ENCODE measurements at regions not wholly inside any gene's neighbourhood (a gene's known extent, or its start where the extent isn't known, plus 50 kb on each side); places are given as distances from the start of the nearest gene placed in this dataset.

- DNase-seq, result no peak
- H3K4me3 ChIP-seq, result no peak overlapping the region
- 70 to 73% methylated on average over 2 of the region's 2 CpGs for WGBS, 2 donors
- no peaks in the 10 kb centered on the region for H3K4me1 ChIP-seq
- H3K9me3 ChIP-seq, result no peaks in the 10 kb centered on the region
- no peaks in the 10 kb centered on the region for H3K36me3 ChIP-seq
- H3K27me3 ChIP-seq, result no peaks in the 10 kb centered on the region
- no peak for ATAC-seq (ENCODE audit: low FRiP score in 2 of 2)
- no peak for TF ChIP-seq POLR2A (IDR thresholded peaks at IDR 0.05)
- no peak for TF ChIP-seq EP300 (IDR thresholded peaks at IDR 0.05)
- TF ChIP-seq POLR2AphosphoS5 (IDR thresholded peaks at IDR 0.05), result no peak
- TF ChIP-seq CTCF (IDR thresholded peaks at IDR 0.05), result no peak
- no peak overlapping the region for H3K27ac ChIP-seq
Observed at GRCh38 chr9:86771420-86771819, 175.9 kb downstream of the GAS1 start.

GRCh38 chr9:86768709-86769108 is 178.6 kb downstream of the GAS1 start:
- WGBS, 2 donors, result 79 to 84% methylated on average over 2 of the region's 2 CpGs
- Histone ChIP-seq H3K36me3 (no peaks in the 10 kb centered on the region), H3K9me3 (no peaks in the 10 kb centered on the region), H3K27ac (no peak overlapping the region), H3K27me3 (no peaks in the 10 kb centered on the region), H3K4me1 (no peaks in the 10 kb centered on the region), H3K4me3 (no peak overlapping the region)
- DNase-seq, result no peak
- ATAC-seq (ENCODE audit: low FRiP score in 2 of 2), result no peak
- no peak for TF ChIP-seq POLR2AphosphoS5 (IDR thresholded peaks at IDR 0.05)
- TF ChIP-seq EP300 (IDR thresholded peaks at IDR 0.05), result no peak
- no peak for TF ChIP-seq CTCF (IDR thresholded peaks at IDR 0.05)
- TF ChIP-seq POLR2A (IDR thresholded peaks at IDR 0.05), result no peak

GRCh38 chr9:86768020-86768419 is 179.3 kb downstream of the GAS1 start:
- TF ChIP-seq EP300 (IDR thresholded peaks at IDR 0.05) (no peak), POLR2A (IDR thresholded peaks at IDR 0.05) (no peak), CTCF (IDR thresholded peaks at IDR 0.05) (no peak), POLR2AphosphoS5 (IDR thresholded peaks at IDR 0.05) (no peak)
- WGBS, 2 donors, result 94 to 95% methylated on average over 2 of the region's 2 CpGs
- no peak overlapping the region for H3K4me3 ChIP-seq
- ATAC-seq (ENCODE audit: low FRiP score in 2 of 2), result no peak
- H3K27ac ChIP-seq, result no peak overlapping the region
- H3K9me3 ChIP-seq, result no peaks in the 10 kb centered on the region
- H3K36me3 ChIP-seq, result no peaks in the 10 kb centered on the region
- DNase-seq, result no peak
- H3K27me3 ChIP-seq, result no peaks in the 10 kb centered on the region
- H3K4me1 ChIP-seq, result no peaks in the 10 kb centered on the region

GRCh38 chr9:86767373-86767772 is 179.9 kb downstream of the GAS1 start:
- Histone ChIP-seq H3K36me3 (no peaks in the 10 kb centered on the region), H3K9me3 (no peaks in the 10 kb centered on the region), H3K27me3 (no peaks in the 10 kb centered on the region), H3K4me3 (no peak overlapping the region), H3K4me1 (no peaks in the 10 kb centered on the region), H3K27ac (no peak overlapping the region)
- DNase-seq (no peak), ATAC-seq (ENCODE audit: low FRiP score in 2 of 2) (no peak)
- no peak for TF ChIP-seq POLR2A (IDR thresholded peaks at IDR 0.05)
- WGBS, 2 donors, result 62 to 75% methylated on average over 4 of the region's 4 CpGs

DNA sequence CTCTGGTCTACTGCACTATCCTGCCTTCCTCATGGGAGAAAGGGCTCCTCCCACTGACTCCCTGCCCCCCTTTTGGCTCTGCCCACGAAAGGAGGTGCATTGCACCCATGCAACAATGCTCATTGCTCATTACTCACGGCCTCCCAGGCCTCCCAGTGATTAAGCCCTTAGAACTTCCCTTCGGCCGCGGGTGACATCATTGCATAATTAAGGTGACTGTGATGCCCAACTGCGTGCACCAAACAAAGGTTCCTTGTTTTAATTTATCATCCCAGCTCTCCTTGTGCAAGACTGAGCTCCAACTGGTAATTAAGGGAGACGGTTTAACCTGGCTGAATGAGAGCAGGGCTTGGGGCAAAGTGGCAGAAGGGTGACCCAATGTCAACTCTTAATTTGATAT is 180.4 kb downstream of the GAS1 start:
- no peak overlapping the region for H3K27ac ChIP-seq
- H3K36me3 ChIP-seq, result no peaks in the 10 kb centered on the region
- DNase-seq (peak in 1 of 2 donors; percentile 42), ATAC-seq (ENCODE audit: low FRiP score in 2 of 2) (peak in 1 of 2 donors; percentile 62)
- WGBS, 2 donors, result 55 to 57% methylated on average over 7 of the region's 7 CpGs
- TF ChIP-seq CTCF (IDR thresholded peaks at IDR 0.05), result no peak
- no peak for TF ChIP-seq POLR2AphosphoS5 (IDR thresholded peaks at IDR 0.05)
- no peak for TF ChIP-seq POLR2A (IDR thresholded peaks at IDR 0.05)
- TF ChIP-seq EP300 (IDR thresholded peaks at IDR 0.05), result no peak
- no peaks in the 10 kb centered on the region for H3K9me3 ChIP-seq
- H3K4me3 ChIP-seq, result no peak overlapping the region
- no peaks in the 10 kb centered on the region for H3K27me3 ChIP-seq
- H3K4me1 ChIP-seq, result no peaks in the 10 kb centered on the region
